GM11168 (cell line): ENCODE measurements at regions not wholly inside any gene's neighbourhood (a gene's known extent, or its start where the extent isn't known, plus 50 kb on each side); places are given as distances from the start of the nearest gene placed in this dataset.
"Not testable (repeated sequence)": the region's sequence is repeated elsewhere in the genome, so short reads cannot be mapped to it uniquely, and the experiment has no call there.

Experiments used
- in situ Hi-C: fragments of 300-500 bp; cut with MboI; formaldehyde crosslinking; loops from one replicate; pipeline ENCODE4 v1.12.0; 2022; ENCODE audit warnings: low sequenced_read_pairs; ENCODE audit not compliant: unreplicated experiment

DNA sequence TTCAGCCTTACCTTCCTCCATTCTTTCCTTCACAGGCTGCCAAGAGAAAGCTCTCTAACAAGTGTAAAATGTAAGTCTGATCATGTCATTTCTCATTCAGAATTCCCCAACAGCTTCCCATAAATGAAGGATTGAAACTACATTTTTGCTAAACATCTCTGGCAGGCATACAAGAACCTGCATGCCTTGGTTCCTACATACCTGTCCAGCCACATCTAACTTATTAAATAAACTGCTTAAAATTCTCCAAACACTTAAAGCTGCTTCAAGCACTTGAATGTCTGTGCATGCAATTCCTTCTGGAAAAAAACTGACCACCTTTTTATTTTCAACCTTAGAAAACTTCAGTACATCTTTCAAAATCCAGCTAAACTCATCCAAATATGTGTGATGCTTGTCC is 84.4 kb upstream of the DCN start:
- in situ Hi-C loops = no loop called here

DNA sequence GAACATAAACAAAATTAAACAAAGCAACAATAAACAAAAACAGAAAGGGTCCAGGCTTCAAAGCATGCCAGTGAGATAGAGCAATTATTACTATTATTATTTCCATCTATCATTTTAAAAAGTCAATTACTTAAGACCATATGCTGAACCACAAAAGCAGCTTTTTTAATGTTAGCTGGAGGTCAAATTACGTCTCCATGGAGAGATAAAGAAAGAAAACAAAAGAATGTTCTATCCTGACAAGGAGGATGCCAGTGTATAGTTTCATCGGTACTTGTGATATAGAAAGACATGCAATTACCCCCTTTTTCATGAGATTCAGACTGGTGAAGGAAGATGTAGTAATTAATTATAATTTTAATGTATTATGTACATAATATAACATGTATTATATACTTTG is 81.6 kb upstream of the DCN start:
- in situ Hi-C loops = no loop called here

DNA sequence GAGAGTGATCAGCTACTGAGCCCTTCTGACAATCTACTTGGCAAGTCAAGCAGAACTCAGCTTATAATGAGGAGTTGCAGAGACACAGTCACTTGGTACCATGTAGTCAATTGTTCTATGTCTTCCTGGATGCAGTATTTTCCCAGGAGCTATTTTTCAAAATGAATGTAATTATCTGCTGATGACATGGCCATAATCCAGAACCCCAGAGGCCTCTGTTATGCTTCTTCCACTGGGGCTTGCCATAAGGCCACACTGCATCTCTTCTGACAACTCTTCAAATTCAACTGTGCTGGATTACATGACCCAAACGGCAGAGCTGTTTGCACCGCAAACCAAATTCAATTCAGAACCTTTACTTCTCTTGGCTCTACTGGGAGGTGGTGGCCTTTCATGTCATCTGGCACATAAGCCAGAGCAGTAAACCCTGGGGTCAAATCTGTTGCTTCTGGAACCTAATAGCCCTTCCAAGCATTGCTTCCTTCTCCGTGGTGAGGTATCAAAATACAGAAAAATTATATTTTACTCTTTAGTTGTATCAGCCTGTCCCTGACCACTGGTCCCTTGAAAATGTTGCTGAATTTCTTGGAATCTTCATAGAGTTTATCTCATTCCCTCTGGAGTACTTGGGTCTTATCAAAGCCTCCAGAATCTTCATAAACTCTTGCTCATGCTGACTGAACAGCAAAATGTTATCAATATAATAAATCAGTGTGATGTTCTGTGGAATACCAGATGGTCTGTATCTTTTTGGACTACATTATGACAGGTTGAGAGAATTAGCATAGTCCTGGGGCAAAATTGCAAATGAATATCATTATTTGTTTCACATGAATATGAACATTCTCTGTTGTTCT is 79.4 kb upstream of the DCN start:
- in situ Hi-C loops = no loop called here

DNA sequence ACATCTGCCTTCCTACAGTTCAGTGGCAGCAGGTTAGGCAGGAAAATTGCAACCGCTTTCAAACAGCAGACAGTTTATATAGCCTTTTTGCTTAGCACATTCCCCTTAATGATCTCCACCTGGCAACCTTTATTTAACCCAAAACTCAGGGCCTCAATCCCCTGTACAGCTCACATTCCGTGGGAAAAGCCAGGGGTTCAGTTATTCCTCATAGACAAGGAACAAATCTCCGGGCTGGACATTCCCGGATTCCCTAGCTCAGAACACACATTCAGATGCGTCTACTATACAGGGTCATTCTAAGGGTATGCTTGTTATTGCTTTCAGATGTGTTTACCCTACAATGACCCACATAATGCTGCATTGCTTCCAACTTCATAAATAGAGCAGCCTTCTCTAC is 73.8 kb upstream of the DCN start:
- in situ Hi-C loops = no loop called here

DNA sequence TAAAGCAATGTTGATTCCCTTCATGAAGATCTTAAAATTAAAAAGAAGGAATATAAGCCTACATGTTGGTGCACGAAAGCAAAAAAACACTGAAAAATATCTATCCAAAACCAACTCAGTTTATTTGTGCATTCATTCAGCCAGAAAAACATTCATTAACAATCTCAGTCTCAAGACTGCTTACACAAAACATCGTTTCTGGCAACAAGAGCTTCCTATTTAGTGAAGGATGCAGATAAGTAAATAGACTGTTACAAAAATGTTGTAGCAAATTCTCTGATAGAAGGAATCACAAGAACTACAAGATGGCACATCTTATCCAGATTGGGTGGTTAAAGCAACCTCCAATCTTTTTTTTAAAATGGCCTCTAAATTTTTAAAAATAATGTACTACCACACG is 69.7 kb upstream of the DCN start:
- in situ Hi-C loops = no loop called here

DNA sequence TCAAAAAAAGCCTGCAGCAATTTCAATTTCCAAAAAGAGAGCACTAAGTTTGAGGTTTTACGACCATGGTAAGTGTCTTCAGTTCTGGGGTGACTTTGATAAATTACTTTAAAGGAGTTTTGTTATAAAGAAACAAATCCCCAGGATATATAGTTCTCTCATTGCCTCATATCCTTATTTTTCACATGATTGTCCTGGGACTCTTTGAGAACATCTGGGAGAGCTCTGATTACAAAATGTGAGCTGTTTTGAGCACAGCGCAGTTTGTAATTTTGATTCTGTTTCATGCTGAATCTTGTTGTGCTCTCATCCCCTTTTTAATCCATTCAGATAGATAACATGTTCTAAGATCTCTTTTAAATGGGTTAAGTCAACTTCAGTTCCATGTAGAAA is 67.7 kb upstream of the DCN start:
- in situ Hi-C loops = no loop called here

DNA sequence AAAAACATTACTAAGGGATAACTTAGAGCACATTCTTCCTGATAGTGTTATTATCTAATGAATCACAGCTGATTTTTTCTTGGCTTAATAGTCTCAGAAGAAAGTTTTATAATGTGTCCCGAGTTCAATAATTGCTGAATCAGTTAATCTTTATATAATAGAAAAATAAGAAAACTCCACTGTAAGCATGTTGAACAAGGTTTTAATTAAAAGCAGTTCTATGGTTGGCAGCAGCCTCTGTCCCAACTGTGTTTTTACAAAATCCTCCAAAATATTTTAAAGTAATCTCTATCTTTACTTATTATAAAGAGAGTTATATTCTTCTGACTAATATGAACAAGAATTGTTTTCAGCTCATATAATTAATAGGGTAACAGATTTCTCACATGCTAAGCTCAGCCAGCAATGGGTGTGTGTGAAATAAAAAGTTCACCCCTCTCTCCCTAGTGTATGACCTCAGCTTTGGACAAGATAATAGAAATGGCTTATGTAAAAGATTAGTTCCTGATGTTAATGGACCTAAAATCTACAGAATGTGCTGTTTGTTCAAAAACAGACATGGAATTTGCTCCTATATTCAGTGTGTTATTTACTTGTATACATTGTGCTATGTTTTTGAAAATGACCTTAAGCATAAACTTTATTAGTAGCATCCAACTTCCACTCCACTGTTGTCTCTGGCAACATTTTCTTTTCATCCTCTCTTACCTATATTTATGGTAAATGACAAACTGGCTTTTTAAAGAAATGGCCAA is 67.1 kb upstream of the DCN start:
- in situ Hi-C loops = no loop called here

DNA sequence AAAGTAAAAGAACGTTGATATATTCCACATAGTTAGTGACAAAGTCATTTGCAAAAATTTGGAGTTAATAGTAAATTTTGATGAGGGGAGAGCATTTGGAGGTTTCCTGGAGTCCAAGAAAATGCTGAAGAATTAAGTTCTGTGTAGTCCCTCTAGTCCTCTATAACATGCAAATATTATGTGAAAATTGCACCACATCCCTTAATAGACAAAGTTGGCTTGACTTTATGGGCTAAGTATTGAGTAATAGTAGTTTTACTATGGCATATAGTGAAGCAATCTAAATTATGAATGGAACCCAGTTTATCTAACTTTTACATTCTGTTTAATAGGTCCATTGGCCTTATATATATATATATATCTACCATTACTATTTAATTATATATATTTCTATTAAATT is 66.4 kb upstream of the DCN start:
- in situ Hi-C loops = no loop called here

DNA sequence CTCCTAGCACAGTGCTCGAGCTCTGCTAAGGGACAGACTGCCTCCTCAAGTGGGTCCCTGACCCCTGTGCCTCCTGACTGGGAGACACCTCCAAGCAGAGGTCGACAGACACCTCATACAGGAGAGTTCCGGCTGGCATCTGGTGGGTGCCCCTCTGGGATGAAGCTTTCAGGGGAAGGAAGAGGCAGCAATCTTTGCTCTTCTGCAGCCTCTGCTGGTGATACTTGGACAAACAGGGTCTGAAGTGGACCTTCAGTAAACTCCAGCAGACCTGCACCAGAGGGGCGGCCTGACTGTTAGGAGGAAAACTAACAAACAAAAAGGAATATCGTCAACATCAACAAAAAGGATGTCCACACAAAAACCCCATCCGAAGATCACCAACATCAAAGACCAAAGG is 60.6 kb upstream of the DCN start:
- in situ Hi-C loops = not testable (repeated sequence)

DNA sequence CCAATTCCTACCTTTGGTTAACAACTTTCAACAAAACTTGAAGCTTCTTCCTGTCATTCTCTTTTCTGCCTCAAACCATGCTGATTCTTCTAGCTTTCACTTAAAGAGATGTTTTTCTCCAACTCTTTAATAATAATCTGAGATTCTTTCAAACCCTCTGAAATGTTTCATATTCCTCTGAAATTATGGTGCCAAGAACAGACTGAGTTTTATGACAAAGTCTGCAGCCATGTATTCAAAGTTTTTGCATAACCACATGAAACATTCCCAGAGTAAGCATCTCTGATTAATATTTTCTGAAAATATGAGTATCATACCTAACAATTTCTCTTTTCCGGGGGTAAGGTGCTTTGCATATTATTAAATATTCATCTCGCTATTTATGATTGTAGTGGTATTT is 59.1 kb upstream of the DCN start:
- in situ Hi-C loops = no loop called here

DNA sequence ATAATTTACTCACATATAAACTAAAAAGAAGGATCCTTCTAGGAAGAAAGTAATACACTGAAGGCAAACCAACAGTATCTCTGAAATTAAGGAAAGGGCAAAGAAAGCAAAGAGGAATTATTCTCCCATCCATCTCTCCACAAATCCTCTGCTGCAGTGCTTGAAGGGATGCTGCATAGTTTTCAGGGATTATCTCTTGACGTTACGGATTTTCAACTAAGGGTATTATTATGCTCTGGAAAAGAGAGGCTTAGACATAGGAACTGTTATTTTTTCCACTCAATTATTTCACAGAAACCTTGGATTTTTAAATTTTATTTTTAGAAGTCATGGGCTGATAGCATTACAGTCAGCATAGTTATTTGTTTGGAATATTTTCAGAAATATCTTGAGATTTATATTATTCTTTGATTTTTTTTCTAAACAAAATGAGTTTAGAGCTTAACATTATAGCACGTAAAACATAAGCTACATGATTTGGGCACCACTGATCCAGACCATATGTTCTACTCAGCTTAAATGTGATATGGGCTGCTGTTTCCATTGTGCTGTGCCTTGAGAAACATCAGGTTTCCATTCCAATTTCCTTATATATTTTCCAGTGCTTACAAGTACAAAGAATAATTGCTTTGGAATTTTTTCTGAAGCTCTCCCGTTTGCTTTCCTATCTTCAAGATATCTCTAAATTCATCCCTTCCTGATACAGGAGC is 57.9 kb upstream of the DCN start:
- in situ Hi-C loops = no loop called here

DNA sequence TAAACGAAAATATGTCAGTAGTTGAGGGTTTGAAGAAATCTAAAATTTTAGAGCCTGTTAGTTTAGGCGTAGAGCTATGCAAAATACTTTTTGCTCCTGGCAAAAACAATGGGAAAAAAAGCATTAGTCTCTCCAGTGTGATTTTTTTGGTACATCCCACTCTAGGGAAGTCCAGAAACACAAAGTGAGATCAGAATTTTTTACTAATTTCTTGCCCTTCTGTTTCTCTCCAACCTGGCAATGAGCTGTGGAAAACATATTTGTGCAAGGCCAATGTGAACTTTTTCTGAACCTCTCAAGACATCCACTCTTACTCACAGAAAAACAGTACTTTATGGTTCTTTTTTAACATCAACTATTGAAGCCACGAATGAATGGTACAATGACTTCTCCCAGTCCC is 56.9 kb upstream of the DCN start:
- in situ Hi-C loops = no loop called here
